K562 (cell line): ENCODE measurements at regions not wholly inside any gene's neighbourhood (a gene's known extent, or its start where the extent isn't known, plus 50 kb on each side); places are given as distances from the start of the nearest gene placed in this dataset.
A peak's percentile ranks its signal among the peaks of the same experiment; 100 is the strongest.

Source experiments
- ATAC-seq: fragments of 200-7000 bp; cut with Tn5 transposase; 3 replicates; pipeline ENCODE4 v1.9.1; 2020; ENCODE audit warnings: moderate library complexity
- BruUV-seq: library from RNA; stranded (reverse); fragments of 400-500 nt; replicated peaks from 2 replicates; lab custom pipeline; 2021; lab: Mats Ljungman, UMichigan
- CTCF ChIA-PET: fragments of 300-600 bp; formaldehyde crosslinking; extraction: SDS; loops from one replicate; lab custom pipeline; 2021; ENCODE audit warnings: low intra/inter-chr PET ratio; lab: Yijun Ruan, JAX
- POLR2A ChIA-PET: fragments of 300-600, 350-650 bp; sonication (Branson Sonifier 250); formaldehyde crosslinking; extraction: SDS; loops from one replicate; lab custom pipeline; 2021; ENCODE audit warnings: antibody characterized with exemption, inconsistent platforms; lab: Yijun Ruan, JAX
- DNase-seq, 4 experiments: peaks; one replicate each; pipeline versions ENCODE4 v3.0.0 to v3.0.0-alpha.2; 2011 to 2018; ENCODE audit warnings: low spot score in 3 of 4, mixed read lengths in 3 of 4; ENCODE audit errors: extremely low read depth in 1 of 4
- FAIRE-seq: peaks from 2 replicates; lab custom pipeline; 2011; peaks lifted over from hg19 to GRCh38; lab: Jason Lieb, UNC
- H2AFZ ChIP-seq: 2 replicates; pipeline ENCODE4 v1.6.0; 2011; ENCODE audit warnings: low read depth, low read length, control low read depth, inconsistent platforms
- H3K27ac ChIP-seq: fragments of 200-600 bp; 3 replicates; pipeline ENCODE4 v1.8.0; 2011; ENCODE audit warnings: low read depth, mild to moderate bottlenecking, control low read depth, inconsistent platforms, low read length, moderate library complexity, mixed read lengths; ENCODE audit errors: extremely low read depth
- H3K27me3 ChIP-seq, 2 experiments: fragments of 300-600 bp in 1 of 2; 2 replicates in 1 of 2; 3 replicates in 1 of 2; pipeline versions ENCODE4 v1.6.0 to v1.8.0; 2011; ENCODE audit warnings: inconsistent platforms in 2 of 2, low read length in 2 of 2, mild to moderate bottlenecking in 1 of 2, mixed read lengths in 1 of 2, moderate library complexity in 1 of 2; ENCODE audit not compliant: control insufficient read depth in 2 of 2, insufficient read depth in 2 of 2
- H3K36me3 ChIP-seq: fragments of 300-600 bp; 3 replicates; pipeline ENCODE4 v1.8.0; 2011; ENCODE audit warnings: mild to moderate bottlenecking, low read length, inconsistent platforms; ENCODE audit not compliant: control insufficient read depth, insufficient read depth
- H3K4me1 ChIP-seq, 2 experiments: fragments of 200-600 bp in 1 of 2; replicated peaks in 1 of 2; 2 replicates in 1 of 2; 3 replicates in 1 of 2; pipeline versions ENCODE4 v1.5.1 to v1.8.0; 2011; ENCODE audit warnings: inconsistent platforms in 2 of 2, low read length in 2 of 2, mild to moderate bottlenecking in 1 of 2, mixed read lengths in 1 of 2, moderate library complexity in 1 of 2; ENCODE audit not compliant: control insufficient read depth in 2 of 2, insufficient read depth in 2 of 2
- H3K4me2 ChIP-seq: 2 replicates; pipeline ENCODE4 v1.6.1; 2011; ENCODE audit warnings: low read length, control low read depth, inconsistent platforms, mixed read lengths; ENCODE audit not compliant: insufficient read depth
- H3K4me3 ChIP-seq: fragments of 200-600 bp; sonication (generic), shearing (Covaris generic); 2 replicates; pipeline ENCODE4 v1.5.1; 2016; ENCODE audit warnings: control low read depth, inconsistent platforms
- H3K79me2 ChIP-seq: fragments of 200-600 bp; 3 replicates; pipeline ENCODE4 v1.8.0; 2011; ENCODE audit warnings: low read length, inconsistent platforms; ENCODE audit not compliant: control insufficient read depth, insufficient read depth
- H3K9ac ChIP-seq, 2 experiments: 2 replicates each; pipeline versions ENCODE4 v1.6.0 to v1.6.1; 2011; ENCODE audit warnings: low read depth in 2 of 2, low read length in 2 of 2, control low read depth in 1 of 2, inconsistent platforms in 1 of 2, mild to moderate bottlenecking in 1 of 2, mixed read lengths in 1 of 2; ENCODE audit not compliant: insufficient read depth in 1 of 2
- H3K9me1 ChIP-seq: one replicate; pipeline ENCODE4 v1.6.0; 2011; ENCODE audit warnings: inconsistent platforms, mild to moderate bottlenecking, low read length, moderate library complexity; ENCODE audit not compliant: control insufficient read depth, insufficient read depth
- H3K9me3 ChIP-seq: replicated peaks from 2 replicates; pipeline ENCODE4 v1.5.1; 2011; ENCODE audit warnings: low read depth, low read length, inconsistent platforms; ENCODE audit not compliant: control insufficient read depth, insufficient read depth
- H4K20me1 ChIP-seq: replicated peaks from 2 replicates; pipeline ENCODE4 v1.6.1; 2011; ENCODE audit warnings: low read length, inconsistent platforms, mixed read lengths; ENCODE audit not compliant: control insufficient read depth, insufficient read depth
- BCL6 ChIP-seq: fragments of 250-450 bp; sonication (Bioruptor Pico); IDR thresholded peaks from 2 replicates; pipeline ENCODE4 v1.4.0; 2020
- C11orf30 ChIP-seq: fragments of 450-650 bp; IDR thresholded peaks from 2 replicates; pipeline ENCODE4 v1.6.1; 2016; ENCODE audit warnings: low read depth, mild to moderate bottlenecking
- CEBPB ChIP-seq: fragments of 450-650 bp; IDR thresholded peaks from 2 replicates; pipeline ENCODE4 v1.6.1; 2016; ENCODE audit warnings: missing genetic modification characterization, missing compliant biosample characterization
- FOXM1 ChIP-seq, 2 experiments: fragments of 450-650 bp in 1 of 2; sonication (generic) in 1 of 2; formaldehyde crosslinking in 1 of 2; IDR thresholded peaks; 2 replicates each; pipeline versions ENCODE4 v1.6.1 to v1.9.0; 2017 to 2022; ENCODE audit warnings: low read depth in 2 of 2, mild to moderate bottlenecking in 2 of 2, missing genetic modification reagents in 1 of 2, moderate library complexity in 1 of 2
- HNRNPUL1 ChIP-seq: fragments of 200-400 bp; formaldehyde crosslinking; IDR thresholded peaks from 2 replicates; pipeline ENCODE4 v1.6.1; 2017; ENCODE audit warnings: low read length
- MAFF ChIP-seq: IDR thresholded peaks from 2 replicates; pipeline ENCODE4 v1.6.1; 2012; ENCODE audit warnings: low read length, improper control_type of control experiment
- MAFK ChIP-seq: IDR thresholded peaks from 2 replicates; pipeline ENCODE4 v1.6.1; 2011; ENCODE audit warnings: low read length, improper control_type of control experiment
- NFXL1 ChIP-seq: fragments of 450-650 bp; formaldehyde crosslinking; IDR thresholded peaks from 2 replicates; pipeline ENCODE4 v1.4.0; 2021; ENCODE audit warnings: mild to moderate bottlenecking
- NFYB ChIP-seq: IDR thresholded peaks from 2 replicates; pipeline ENCODE4 v1.6.1; 2011; ENCODE audit warnings: mild to moderate bottlenecking, moderate library complexity; ENCODE audit not compliant: insufficient read length; ENCODE audit errors: extremely low read depth
- PYGO2 ChIP-seq: fragments of 450-650 bp; IDR thresholded peaks from 2 replicates; pipeline ENCODE4 v1.6.1; 2016; ENCODE audit warnings: mild to moderate bottlenecking, missing genetic modification characterization, moderate library complexity, missing compliant biosample characterization
- RNF2 ChIP-seq: sonication (generic); IDR thresholded peaks from 2 replicates; pipeline ENCODE4 v1.6.1; 2016
- TBP ChIP-seq: optimal IDR thresholded peaks from 2 replicates; pipeline ENCODE3; 2011; ENCODE audit warnings: low read depth, low read length, improper control_type of control experiment
- ZFP30 ChIP-seq: fragments of 250-450 bp; sonication (Bioruptor Pico); IDR thresholded peaks from 2 replicates; pipeline ENCODE4 v1.8.0; 2022; ENCODE audit warnings: moderate library complexity, mild to moderate bottlenecking, inconsistent platforms, borderline replicate concordance
- ZNF121 ChIP-seq: sonication (generic); formaldehyde crosslinking; conservative IDR thresholded peaks from 2 replicates; pipeline ENCODE4 v1.8.0; 2022; ENCODE audit warnings: missing genetic modification reagents
- ZNF347 ChIP-seq: fragments of 450-650 bp; formaldehyde crosslinking; IDR thresholded peaks from 2 replicates; pipeline ENCODE4 v1.4.0; 2020; ENCODE audit warnings: low read depth, mild to moderate bottlenecking, moderate library complexity
- whole genome bisulfite sequencing: fragments of 100-300 bp; shearing (Covaris generic); methylation state at CpG from one replicate; pipeline ENCODE4 v1.1.6; 2016; ENCODE audit warnings: low coverage, mixed read lengths; ENCODE audit not compliant: insufficient coverage; ENCODE audit errors: missing lambda C conversion rate; 5-methylcytosine and 5-hydroxymethylcytosine counted together
- in situ Hi-C: fragments of 300-500 bp; cut with MboI; formaldehyde crosslinking; loops from 4 replicates; pipeline ENCODE4 v1.15.0; 2018; ENCODE audit warnings: inconsistent platforms, mixed read lengths
- intact Hi-C: fragments of 100-400 bp; cut with micrococcal nuclease; formaldehyde crosslinking; loops from 2 replicates; pipeline ENCODE4 v1.14.2; 2022
- TF ChIP-seq, protein P1 (sequence below): fragments of 450-650 bp; IDR thresholded peaks from 2 replicates; pipeline ENCODE4 v1.7.0; 2016; ENCODE audit warnings: borderline replicate concordance
- TF ChIP-seq, protein P2 (sequence below): IDR thresholded peaks from 3 replicates; pipeline ENCODE4 v1.6.1; 2011; ENCODE audit warnings: borderline replicate concordance, mild to moderate bottlenecking, moderate library complexity; ENCODE audit not compliant: insufficient read length; ENCODE audit errors: extremely low read depth
- TF ChIP-seq, protein P3 (sequence below): sonication (generic); formaldehyde crosslinking; IDR thresholded peaks from 2 replicates; pipeline ENCODE4 v1.8.0; 2022; ENCODE audit warnings: mild to moderate bottlenecking, missing genetic modification reagents

DNA sequence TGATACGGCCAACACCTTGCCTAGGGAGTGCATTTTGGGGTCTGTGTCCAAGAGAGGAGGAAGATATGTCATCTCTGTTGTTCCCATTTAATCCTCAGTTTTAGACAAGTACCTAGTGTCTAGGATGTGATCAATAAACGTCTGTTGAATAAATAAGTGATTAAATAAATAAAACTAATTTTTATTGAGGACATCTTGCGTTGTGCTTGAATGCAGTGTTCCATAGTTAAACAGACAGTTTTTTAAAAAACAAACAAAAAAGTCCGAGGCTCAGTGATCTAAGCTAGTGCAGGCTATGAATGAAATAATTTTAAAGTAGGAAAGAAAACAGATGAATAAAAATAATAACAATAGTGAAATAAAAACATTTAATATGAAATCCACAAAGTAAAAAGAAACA is 283.0 kb upstream of the MAF start (continued):
- TF ChIP-seq ZNF347 (no peak), MAFK (no peak), BCL6 (no peak)

DNA sequence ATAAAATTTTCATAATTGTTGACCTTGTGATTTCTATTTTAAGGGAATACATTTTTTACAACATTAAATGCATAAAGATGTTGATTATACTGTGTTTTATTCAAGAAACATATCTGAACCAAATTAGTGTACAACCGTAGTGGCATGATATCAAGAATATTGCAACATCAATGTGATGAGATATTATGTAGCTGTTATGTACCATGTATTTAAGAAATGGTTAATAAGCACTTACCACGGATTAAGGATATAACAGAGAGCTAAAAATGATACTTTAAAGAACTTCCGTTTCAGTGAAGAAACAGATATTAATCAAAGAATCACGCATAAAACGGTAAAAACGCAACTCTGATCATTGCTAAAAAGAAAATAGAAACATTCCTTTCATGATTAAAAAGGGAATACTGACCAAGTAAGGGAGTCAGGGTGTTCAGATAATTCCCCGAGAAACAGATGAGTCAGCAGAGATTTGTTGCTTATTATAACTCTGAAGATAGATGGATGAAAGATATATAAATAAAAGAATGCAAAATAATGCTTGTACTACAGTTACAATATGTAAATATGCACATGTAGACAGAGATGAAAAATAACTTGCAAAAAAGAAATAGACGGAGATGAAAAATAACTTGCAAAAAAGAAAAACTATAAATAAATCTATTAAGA is 281.9 kb upstream of the MAF start:
- H3K4me3 ChIP-seq = no peak overlapping the region
- in situ Hi-C loops (no loop called here), intact Hi-C loops (no loop called here)
- no peak overlapping the region for H3K4me2 ChIP-seq
- CTCF ChIA-PET = no interaction called here
- no peak overlapping the region for H3K27ac ChIP-seq
- BruUV-seq = no TSS peak
- no peaks in the 10 kb centered on the region for H3K9me1 ChIP-seq
- ATAC-seq (no peak), FAIRE-seq (no peak), DNase-seq (no peak)
- WGBS = 42% methylated on average over 8 of the region's 8 CpGs
- H3K27me3 ChIP-seq = no peaks in the 10 kb centered on the region
- H3K9ac ChIP-seq = no peak overlapping the region
- H3K36me3 ChIP-seq = no peaks in the 10 kb centered on the region
- POLR2A ChIA-PET = interaction anchor here (0.6 kb wide), 1 partner anchor 54 kb away, joined by 6 read pairs; no protein-coding TSS in a partner anchor
- no peak overlapping the region for H2AFZ ChIP-seq
- no peaks in the 10 kb centered on the region for H3K79me2 ChIP-seq
- H3K4me1 ChIP-seq = 0 out of 5 replicates have a peak, but pooled peaks cover 0 to 9% of the 10 kb centered on the region in 2 experiments
- no peaks in the 10 kb centered on the region for H4K20me1 ChIP-seq
- no peaks in the 10 kb centered on the region for H3K9me3 ChIP-seq
- TF ChIP-seq, protein P1, sequence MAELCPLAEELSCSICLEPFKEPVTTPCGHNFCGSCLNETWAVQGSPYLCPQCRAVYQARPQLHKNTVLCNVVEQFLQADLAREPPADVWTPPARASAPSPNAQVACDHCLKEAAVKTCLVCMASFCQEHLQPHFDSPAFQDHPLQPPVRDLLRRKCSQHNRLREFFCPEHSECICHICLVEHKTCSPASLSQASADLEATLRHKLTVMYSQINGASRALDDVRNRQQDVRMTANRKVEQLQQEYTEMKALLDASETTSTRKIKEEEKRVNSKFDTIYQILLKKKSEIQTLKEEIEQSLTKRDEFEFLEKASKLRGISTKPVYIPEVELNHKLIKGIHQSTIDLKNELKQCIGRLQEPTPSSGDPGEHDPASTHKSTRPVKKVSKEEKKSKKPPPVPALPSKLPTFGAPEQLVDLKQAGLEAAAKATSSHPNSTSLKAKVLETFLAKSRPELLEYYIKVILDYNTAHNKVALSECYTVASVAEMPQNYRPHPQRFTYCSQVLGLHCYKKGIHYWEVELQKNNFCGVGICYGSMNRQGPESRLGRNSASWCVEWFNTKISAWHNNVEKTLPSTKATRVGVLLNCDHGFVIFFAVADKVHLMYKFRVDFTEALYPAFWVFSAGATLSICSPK = no peak
- TF ChIP-seq, protein P2, sequence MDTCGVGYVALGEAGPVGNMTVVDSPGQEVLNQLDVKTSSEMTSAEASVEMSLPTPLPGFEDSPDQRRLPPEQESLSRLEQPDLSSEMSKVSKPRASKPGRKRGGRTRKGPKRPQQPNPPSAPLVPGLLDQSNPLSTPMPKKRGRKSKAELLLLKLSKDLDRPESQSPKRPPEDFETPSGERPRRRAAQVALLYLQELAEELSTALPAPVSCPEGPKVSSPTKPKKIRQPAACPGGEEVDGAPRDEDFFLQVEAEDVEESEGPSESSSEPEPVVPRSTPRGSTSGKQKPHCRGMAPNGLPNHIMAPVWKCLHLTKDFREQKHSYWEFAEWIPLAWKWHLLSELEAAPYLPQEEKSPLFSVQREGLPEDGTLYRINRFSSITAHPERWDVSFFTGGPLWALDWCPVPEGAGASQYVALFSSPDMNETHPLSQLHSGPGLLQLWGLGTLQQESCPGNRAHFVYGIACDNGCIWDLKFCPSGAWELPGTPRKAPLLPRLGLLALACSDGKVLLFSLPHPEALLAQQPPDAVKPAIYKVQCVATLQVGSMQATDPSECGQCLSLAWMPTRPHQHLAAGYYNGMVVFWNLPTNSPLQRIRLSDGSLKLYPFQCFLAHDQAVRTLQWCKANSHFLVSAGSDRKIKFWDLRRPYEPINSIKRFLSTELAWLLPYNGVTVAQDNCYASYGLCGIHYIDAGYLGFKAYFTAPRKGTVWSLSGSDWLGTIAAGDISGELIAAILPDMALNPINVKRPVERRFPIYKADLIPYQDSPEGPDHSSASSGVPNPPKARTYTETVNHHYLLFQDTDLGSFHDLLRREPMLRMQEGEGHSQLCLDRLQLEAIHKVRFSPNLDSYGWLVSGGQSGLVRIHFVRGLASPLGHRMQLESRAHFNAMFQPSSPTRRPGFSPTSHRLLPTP = no peak
- TF ChIP-seq CEBPB (tag) (peak; percentile 69), HNRNPUL1 (no peak), MAFF (peak; percentile 85), ZFP30 (CRISPR knock-in tag) (no peak), RNF2 (no peak), C11orf30 (peak; percentile 90), MAFK (peak; percentile 77), NFXL1 (CRISPR knock-in tag) (no peak), PYGO2 (tag) (no peak), FOXM1 (IDR thresholded peaks at IDR 0.05; ENCODE audit: low read depth) (no peak), FOXM1 (CRISPR knock-in tag; IDR thresholded peaks at IDR 0.05; ENCODE audit: low read depth) (no peak), NFYB (no peak), TBP (no peak), ZNF121 (CRISPR knock-in tag) (no peak)
- TF ChIP-seq, protein P3, sequence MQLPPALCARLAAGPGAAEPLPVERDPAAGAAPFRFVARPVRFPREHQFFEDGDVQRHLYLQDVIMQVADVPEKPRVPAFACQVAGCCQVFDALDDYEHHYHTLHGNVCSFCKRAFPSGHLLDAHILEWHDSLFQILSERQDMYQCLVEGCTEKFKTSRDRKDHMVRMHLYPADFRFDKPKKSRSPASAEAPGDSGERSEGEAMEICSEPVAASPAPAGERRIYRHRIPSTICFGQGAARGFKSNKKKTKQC (CRISPR knock-in tag) = no peak
